Thyroid gland (tissue), 4 donors: ENCODE measurements at regions not wholly inside any gene's neighbourhood (a gene's known extent, or its start where the extent isn't known, plus 50 kb on each side); places are given as distances from the start of the nearest gene placed in this dataset.

Experiments
- POLR2A ChIP-seq, 2 donors: fragments of 450-650 bp; IDR thresholded peaks; one replicate each; pipeline ENCODE4 v1.6.1; 2017; ENCODE audit warnings: antibody characterized with exemption in 2 of 2, mild to moderate bottlenecking in 2 of 2, moderate library complexity in 1 of 2
- TF ChIP-seq, protein P1 (sequence below), 6 experiments: fragments of 200-600 bp in 3 of 6; fragments of 450-650 bp in 3 of 6; sonication (generic) in 3 of 6; IDR thresholded peaks; one replicate each; pipeline ENCODE4 v1.5.1; 2016 to 2019; ENCODE audit warnings: antibody characterized with exemption in 6 of 6, mild to moderate bottlenecking in 2 of 6, inconsistent platforms in 1 of 6, moderate library complexity in 1 of 6

DNA sequence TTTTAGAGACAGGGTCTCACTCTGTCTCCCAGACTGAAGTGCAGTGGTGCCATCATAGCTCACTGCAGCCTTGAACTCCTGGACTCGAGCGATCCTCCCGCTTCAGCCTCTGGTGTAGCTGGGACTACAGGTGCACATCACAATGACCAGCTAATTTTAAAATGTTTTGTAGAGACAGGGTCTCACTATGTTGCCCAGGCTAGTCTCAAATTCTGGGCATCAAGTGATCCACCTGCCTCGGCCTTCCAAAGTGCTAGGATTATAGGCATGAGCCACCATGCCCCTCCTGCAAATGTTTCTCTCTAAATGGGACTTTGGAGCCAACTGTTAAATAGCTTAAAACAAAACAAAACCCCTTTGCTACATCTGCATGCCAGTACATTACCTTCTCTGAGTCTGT is 82.2 kb upstream of the BRD7 start:
- TF ChIP-seq, protein P1, sequence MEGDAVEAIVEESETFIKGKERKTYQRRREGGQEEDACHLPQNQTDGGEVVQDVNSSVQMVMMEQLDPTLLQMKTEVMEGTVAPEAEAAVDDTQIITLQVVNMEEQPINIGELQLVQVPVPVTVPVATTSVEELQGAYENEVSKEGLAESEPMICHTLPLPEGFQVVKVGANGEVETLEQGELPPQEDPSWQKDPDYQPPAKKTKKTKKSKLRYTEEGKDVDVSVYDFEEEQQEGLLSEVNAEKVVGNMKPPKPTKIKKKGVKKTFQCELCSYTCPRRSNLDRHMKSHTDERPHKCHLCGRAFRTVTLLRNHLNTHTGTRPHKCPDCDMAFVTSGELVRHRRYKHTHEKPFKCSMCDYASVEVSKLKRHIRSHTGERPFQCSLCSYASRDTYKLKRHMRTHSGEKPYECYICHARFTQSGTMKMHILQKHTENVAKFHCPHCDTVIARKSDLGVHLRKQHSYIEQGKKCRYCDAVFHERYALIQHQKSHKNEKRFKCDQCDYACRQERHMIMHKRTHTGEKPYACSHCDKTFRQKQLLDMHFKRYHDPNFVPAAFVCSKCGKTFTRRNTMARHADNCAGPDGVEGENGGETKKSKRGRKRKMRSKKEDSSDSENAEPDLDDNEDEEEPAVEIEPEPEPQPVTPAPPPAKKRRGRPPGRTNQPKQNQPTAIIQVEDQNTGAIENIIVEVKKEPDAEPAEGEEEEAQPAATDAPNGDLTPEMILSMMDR (IDR thresholded peaks at IDR 0.05) = no peak
- no peak for TF ChIP-seq POLR2A (IDR thresholded peaks at IDR 0.05)
